GM21381 (cell line): ENCODE measurements at regions not wholly inside any gene's neighbourhood (a gene's known extent, or its start where the extent isn't known, plus 50 kb on each side); places are given as distances from the start of the nearest gene placed in this dataset.
"Not testable (repeated sequence)": the region's sequence is repeated elsewhere in the genome, so short reads cannot be mapped to it uniquely, and the experiment has no call there.

Experiments
- ATAC-seq: cut with Tn5 transposase; IDR thresholded peaks from one replicate; pipeline ENCODE4 v1.9.1; 2021; ENCODE audit warnings: mild to moderate bottlenecking, moderate library complexity; ENCODE audit not compliant: unreplicated experiment

- no peak for ATAC-seq
Observed at GRCh38 chr20:12916699-12917098, 92.1 kb upstream of the SPTLC3 start.

- ATAC-seq: no peak
Observed at GRCh38 chr20:12924126-12924525, 84.6 kb upstream of the SPTLC3 start.

GRCh38 chr20:12925210-12925755, 83.5 kb upstream of the SPTLC3 start:
- peak; percentile 97 for ATAC-seq

- ATAC-seq: no peak
Observed at GRCh38 chr20:12925863-12926793, 82.6 kb upstream of the SPTLC3 start.

- ATAC-seq: no peak
Observed at GRCh38 chr20:12927489-12927888, 81.3 kb upstream of the SPTLC3 start.

GRCh38 chr20:12928358-12928754, 80.4 kb upstream of the SPTLC3 start:
- no peak for ATAC-seq

GRCh38 chr20:12928755-12929401, 79.9 kb upstream of the SPTLC3 start:
- no peak for ATAC-seq

- ATAC-seq: no peak
Observed at GRCh38 chr20:12936020-12936419, 72.8 kb upstream of the SPTLC3 start.

GRCh38 chr20:12936524-12936923, 72.2 kb upstream of the SPTLC3 start:
- ATAC-seq: no peak

GRCh38 chr20:12941025-12941424, 67.7 kb upstream of the SPTLC3 start:
- ATAC-seq: no peak

GRCh38 chr20:12942123-12942522, 66.6 kb upstream of the SPTLC3 start:
- no peak for ATAC-seq

GRCh38 chr20:12946789-12947188, 62.0 kb upstream of the SPTLC3 start:
- no peak for ATAC-seq

- no peak for ATAC-seq
Observed at GRCh38 chr20:12947691-12948090, 61.1 kb upstream of the SPTLC3 start.

GRCh38 chr20:12949429-12949980, 59.3 kb upstream of the SPTLC3 start:
- no peak for ATAC-seq

GRCh38 chr20:12954254-12954653, 54.5 kb upstream of the SPTLC3 start:
- ATAC-seq: not testable (repeated sequence)

GRCh38 chr20:12955611-12956010, 53.2 kb upstream of the SPTLC3 start:
- no peak for ATAC-seq

- no peak for ATAC-seq
Observed at GRCh38 chr20:12956303-12956702, 52.5 kb upstream of the SPTLC3 start.

GRCh38 chr20:12957968-12958367, 50.8 kb upstream of the SPTLC3 start:
- ATAC-seq: no peak
